ENCODE measurements at regions not wholly inside any gene's neighbourhood (a gene's known extent, or its start where the extent isn't known, plus 50 kb on each side); places are given as distances from the start of the nearest gene placed in this dataset.

GRCh38 chr21:34313116-34313515 is 50.7 kb upstream of the KCNE2 start:
- H3K36me3 ChIP-seq (ENCODE audit: control insufficient read depth in 4 of 4, insufficient read depth in 4 of 4, low read length in 4 of 4) = no peaks in the 10 kb centered on the region
- no peaks in the 10 kb centered on the region for H3K9me3 ChIP-seq (ENCODE audit: control insufficient read depth in 4 of 4, insufficient read depth in 3 of 4, low read length in 3 of 4)
- peaks cover 0 to 1% (median 0%) of the 10 kb centered on the region in 5 donors for H3K4me1 ChIP-seq (ENCODE audit: control insufficient read depth in 5 of 5, insufficient read depth in 5 of 5, low read length in 5 of 5)
- no peak for TF ChIP-seq CTCF (IDR thresholded peaks at IDR 0.05; ENCODE audit: control extremely low read depth, extremely low read depth)
- no peak for DNase-seq
- no peak overlapping the region for H3K27ac ChIP-seq (ENCODE audit: low read depth in 1 of 2, low read length in 1 of 2)
- no peak overlapping the region for H3K9ac ChIP-seq (ENCODE audit: insufficient read depth in 1 of 2, low read length in 2 of 2)
- no peaks in the 10 kb centered on the region for H3K27me3 ChIP-seq (ENCODE audit: control insufficient read depth in 3 of 3, insufficient read depth in 3 of 3, low read length in 2 of 3)
- ATAC-seq (ENCODE audit: insufficient read depth, low FRiP score) = no peak
- H3K4me3 ChIP-seq = no peak overlapping the region
- 38 to 50% methylated on average over 1 of the region's 1 CpG for WGBS, 2 donors
